B cell (primary cell): ENCODE measurements at regions not wholly inside any gene's neighbourhood (a gene's known extent, or its start where the extent isn't known, plus 50 kb on each side); places are given as distances from the start of the nearest gene placed in this dataset.

Experiments
- ATAC-seq: fragments of 200-7000 bp; cut with Tn5 transposase; one replicate; pipeline ENCODE4 v1.10.0; 2021; ENCODE audit warnings: low read depth, mild to moderate bottlenecking, moderate number of reproducible peaks, moderate library complexity
- CTCF ChIA-PET: fragments of 350-600 bp; sonication (Branson Sonifier 250); formaldehyde crosslinking; loops from one replicate; lab custom pipeline; 2021; ENCODE audit warnings: antibody characterized with exemption, inconsistent platforms; lab: Charles Lee
- POLR2A ChIA-PET: fragments of 350-600 bp; sonication (Branson Sonifier 250); formaldehyde crosslinking; loops from one replicate; lab custom pipeline; 2021; ENCODE audit warnings: antibody characterized with exemption; lab: Charles Lee
- DNase-seq: peaks from one replicate; pipeline ENCODE4 v3.0.0; 2013
- H2AFZ ChIP-seq: 2 replicates; pipeline ENCODE4 v1.6.1; 2012; ENCODE audit warnings: mild to moderate bottlenecking, low read depth, low read length; ENCODE audit not compliant: insufficient read depth, poor library complexity, severe bottlenecking
- H3K27ac ChIP-seq, 2 donors: 1 replicate in 1 of 2; 2 replicates in 1 of 2; pipeline ENCODE4 v1.5.1; 2012 to 2013; ENCODE audit warnings: low read length in 2 of 2, mild to moderate bottlenecking in 2 of 2, moderate library complexity in 1 of 2
- H3K27me3 ChIP-seq, 4 experiments: fragments of 200-600 bp in 1 of 4; sonication (generic) in 1 of 4; replicated peaks in 1 of 4; 1 replicate in 2 of 4; 2 replicates in 2 of 4; pipeline versions ENCODE4 v1.6.1 to v1.7.0; 2013 to 2016; ENCODE audit warnings: low read length in 3 of 4, mild to moderate bottlenecking in 2 of 4, mixed read lengths in 1 of 4, moderate library complexity in 1 of 4; ENCODE audit not compliant: insufficient read depth in 4 of 4, control insufficient read depth in 3 of 4; ENCODE audit errors: control extremely low read depth in 1 of 4
- H3K36me3 ChIP-seq, 2 experiments: replicated peaks in 1 of 2; 1 replicate in 1 of 2; 2 replicates in 1 of 2; pipeline versions ENCODE4 v1.6.1 to v1.7.1; 2013; ENCODE audit warnings: low read length in 1 of 2; ENCODE audit not compliant: insufficient read depth in 2 of 2, control insufficient read depth in 1 of 2; ENCODE audit errors: control extremely low read depth in 1 of 2, extremely low read depth in 1 of 2
- H3K4me1 ChIP-seq, 2 donors: fragments of 200-600 bp in 1 of 2; sonication (generic) in 1 of 2; 1 replicate in 1 of 2; 2 replicates in 1 of 2; pipeline versions ENCODE4 v1.5.1 to v1.6.1; 2013 to 2017; ENCODE audit warnings: low read length in 2 of 2; ENCODE audit not compliant: control insufficient read depth in 2 of 2, insufficient read depth in 2 of 2
- H3K4me2 ChIP-seq: replicated peaks from 2 replicates; pipeline ENCODE3; 2012; ENCODE audit warnings: mild to moderate bottlenecking, low read depth, low read length; ENCODE audit not compliant: poor library complexity, severe bottlenecking
- H3K4me3 ChIP-seq, 5 experiments: fragments of 200-600 bp in 1 of 5; sonication (generic) in 1 of 5; 1 replicate in 3 of 5; 2 replicates in 2 of 5; pipeline versions ENCODE4 v1.5.1 to v1.7.0; 2011 to 2016; ENCODE audit warnings: low read length in 4 of 5, mild to moderate bottlenecking in 4 of 5, low read depth in 2 of 5, control low read depth in 1 of 5, moderate library complexity in 1 of 5; ENCODE audit not compliant: insufficient read depth in 1 of 5; ENCODE audit errors: control extremely low read depth in 1 of 5, extremely low read depth in 1 of 5
- H3K79me2 ChIP-seq: fragments of 200-600 bp; sonication (generic); one replicate; pipeline ENCODE4 v1.6.0; 2016; ENCODE audit warnings: low read length; ENCODE audit not compliant: control insufficient read depth, insufficient read depth
- H3K9ac ChIP-seq: fragments of 200-600 bp; sonication (generic); 2 replicates; pipeline ENCODE4 v1.6.1; 2017; ENCODE audit warnings: mild to moderate bottlenecking, low read length, moderate library complexity
- H3K9me3 ChIP-seq, 3 donors: one replicate each; pipeline versions ENCODE4 v1.6.1 to v1.7.1; 2013; ENCODE audit warnings: low read length in 2 of 3; ENCODE audit not compliant: control insufficient read depth in 2 of 3, insufficient read depth in 1 of 3; ENCODE audit errors: control extremely low read depth in 1 of 3
- H4K20me1 ChIP-seq: 2 replicates; pipeline ENCODE4 v1.6.0; 2012; ENCODE audit warnings: mild to moderate bottlenecking, low read length; ENCODE audit not compliant: insufficient read depth, control insufficient read depth, poor library complexity, severe bottlenecking
- H3K27ac Mint-ChIP-seq: one replicate; pipeline ENCODE4 v1.8.0; 2021; ENCODE audit warnings: mixed read lengths
- H3K27me3 Mint-ChIP-seq: one replicate; pipeline ENCODE4 v1.8.0; 2021; ENCODE audit warnings: mixed read lengths
- H3K4me1 Mint-ChIP-seq: one replicate; pipeline ENCODE4 v1.8.0; 2021; ENCODE audit warnings: mixed read lengths
- H3K4me3 Mint-ChIP-seq: one replicate; pipeline ENCODE4 v1.8.0; 2021; ENCODE audit warnings: mixed read lengths
- H3K9me3 Mint-ChIP-seq: one replicate; pipeline ENCODE4 v1.8.0; 2022; ENCODE audit warnings: mixed read lengths; ENCODE audit not compliant: insufficient read depth
- EZH2 ChIP-seq: IDR thresholded peaks from 2 replicates; pipeline ENCODE4 v1.6.1; 2012; ENCODE audit warnings: borderline replicate concordance, low read depth, mild to moderate bottlenecking, moderate library complexity, low read length; ENCODE audit not compliant: insufficient read depth, poor library complexity, severe bottlenecking
- WGBS: methylation state at CpG from one replicate; pipeline ENCODE4 v1.1.5; 2013; ENCODE audit warnings: missing lambda C conversion rate; ENCODE audit not compliant: insufficient coverage; 5-methylcytosine and 5-hydroxymethylcytosine counted together
- intact Hi-C: fragments of 100-400 bp; cut with micrococcal nuclease; formaldehyde crosslinking; loops from one replicate; pipeline ENCODE4 v1.10.0; 2022
- TF ChIP-seq, protein P1 (sequence below): fragments of 200-600 bp; IDR thresholded peaks from one replicate; pipeline ENCODE4 v1.8.0; 2022; ENCODE audit warnings: antibody characterized with exemption, mild to moderate bottlenecking

DNA sequence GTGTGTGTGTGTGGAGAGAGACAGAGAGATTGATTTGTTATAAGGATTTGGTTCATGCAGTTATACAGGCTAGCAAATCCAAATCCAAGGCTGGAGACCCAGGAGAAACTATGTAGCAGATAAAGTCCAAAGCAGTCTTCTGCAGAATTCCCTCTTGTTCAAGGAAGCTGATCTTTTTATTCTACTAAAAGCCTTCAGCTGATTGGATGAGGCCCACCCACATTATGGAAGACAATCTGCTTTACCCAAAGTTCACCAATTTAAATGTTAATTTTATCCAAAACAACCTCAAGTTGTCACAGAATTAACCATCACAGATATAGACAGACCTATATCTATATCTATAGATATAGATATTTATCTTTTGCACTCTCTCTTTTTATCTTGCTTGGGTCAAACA, 67.0 kb downstream of the TPBG start:
- H3K4me3 Mint-ChIP-seq: no peak overlapping the region

DNA sequence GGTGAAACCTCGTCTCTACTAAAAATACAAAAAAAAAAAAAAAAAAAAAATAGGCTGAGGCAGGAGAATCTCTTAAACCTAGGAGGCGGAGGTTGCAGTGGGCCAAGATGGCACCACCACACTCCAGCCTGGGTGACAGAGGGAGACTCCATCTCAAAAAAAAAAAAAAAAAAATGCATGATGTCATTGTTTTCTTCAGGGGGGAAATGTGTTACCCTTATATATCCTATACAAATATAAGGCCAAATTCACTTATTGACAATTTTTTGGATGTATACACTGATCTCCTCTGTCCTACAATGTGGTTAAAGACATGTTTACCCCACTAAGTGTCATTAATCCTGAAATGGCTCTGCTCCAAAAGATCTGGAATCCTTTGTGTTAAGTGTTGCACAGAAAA, 73.1 kb downstream of the TPBG start:
- Histone ChIP-seq H3K4me2 (no peak overlapping the region), H3K9me3 (no peaks in the 10 kb centered on the region), H3K27me3 (no peaks in the 10 kb centered on the region), H4K20me1 (no peaks in the 10 kb centered on the region), H3K4me3 (no peak overlapping the region), H3K27ac (no peak overlapping the region), H3K9ac (no peak overlapping the region), H3K36me3 (no peaks in the 10 kb centered on the region), H3K4me1 (no peaks in the 10 kb centered on the region), H3K79me2 (no peaks in the 10 kb centered on the region), H2AFZ (no peak overlapping the region)
- Mint-ChIP-seq H3K27me3 (no peaks in the 10 kb centered on the region), H3K4me1 (no peaks in the 10 kb centered on the region), H3K4me3 (no peak overlapping the region), H3K27ac (no peak overlapping the region), H3K9me3 (no peaks in the 10 kb centered on the region)
- TF ChIP-seq, protein P1, sequence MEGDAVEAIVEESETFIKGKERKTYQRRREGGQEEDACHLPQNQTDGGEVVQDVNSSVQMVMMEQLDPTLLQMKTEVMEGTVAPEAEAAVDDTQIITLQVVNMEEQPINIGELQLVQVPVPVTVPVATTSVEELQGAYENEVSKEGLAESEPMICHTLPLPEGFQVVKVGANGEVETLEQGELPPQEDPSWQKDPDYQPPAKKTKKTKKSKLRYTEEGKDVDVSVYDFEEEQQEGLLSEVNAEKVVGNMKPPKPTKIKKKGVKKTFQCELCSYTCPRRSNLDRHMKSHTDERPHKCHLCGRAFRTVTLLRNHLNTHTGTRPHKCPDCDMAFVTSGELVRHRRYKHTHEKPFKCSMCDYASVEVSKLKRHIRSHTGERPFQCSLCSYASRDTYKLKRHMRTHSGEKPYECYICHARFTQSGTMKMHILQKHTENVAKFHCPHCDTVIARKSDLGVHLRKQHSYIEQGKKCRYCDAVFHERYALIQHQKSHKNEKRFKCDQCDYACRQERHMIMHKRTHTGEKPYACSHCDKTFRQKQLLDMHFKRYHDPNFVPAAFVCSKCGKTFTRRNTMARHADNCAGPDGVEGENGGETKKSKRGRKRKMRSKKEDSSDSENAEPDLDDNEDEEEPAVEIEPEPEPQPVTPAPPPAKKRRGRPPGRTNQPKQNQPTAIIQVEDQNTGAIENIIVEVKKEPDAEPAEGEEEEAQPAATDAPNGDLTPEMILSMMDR: no peak
- TF ChIP-seq EZH2: no peak
- DNase-seq (no peak), ATAC-seq (no peak)
- intact Hi-C loops: no loop called here
- ChIA-PET CTCF (no interaction called here), POLR2A (no interaction called here)
- WGBS: no CpG with 5 or more reads among the region's 2 CpGs

More for the DNA sequence above, 67.0 kb downstream of the TPBG start:
- no peak overlapping the region for H3K4me2 ChIP-seq
- no peaks in the 10 kb centered on the region for H3K79me2 ChIP-seq
- H3K4me3 ChIP-seq: no peak overlapping the region
- CTCF ChIA-PET: no interaction called here
- TF ChIP-seq EZH2: no peak
- TF ChIP-seq, protein P1: no peak
- POLR2A ChIA-PET: no interaction called here
- H3K27ac ChIP-seq: no peak overlapping the region
- H3K36me3 ChIP-seq: no peaks in the 10 kb centered on the region
- no peaks in the 10 kb centered on the region for H3K27me3 ChIP-seq
- no peaks in the 10 kb centered on the region for H3K4me1 ChIP-seq
- Mint-ChIP-seq H3K4me1 (no peaks in the 10 kb centered on the region), H3K27me3 (no peaks in the 10 kb centered on the region), H3K9me3 (no peaks in the 10 kb centered on the region), H3K27ac (no peak overlapping the region)
- DNase-seq: no peak
- no peak for ATAC-seq
- no peaks in the 10 kb centered on the region for H3K9me3 ChIP-seq
- no peak overlapping the region for H2AFZ ChIP-seq
- no peak overlapping the region for H3K9ac ChIP-seq
- intact Hi-C loops: no loop called here
- no peaks in the 10 kb centered on the region for H4K20me1 ChIP-seq
